GM23248 (cell line): ENCODE measurements at regions not wholly inside any gene's neighbourhood (a gene's known extent, or its start where the extent isn't known, plus 50 kb on each side); places are given as distances from the start of the nearest gene placed in this dataset.

Experiments used
- EZH2 ChIP-seq: fragments of 200-600 bp; sonication (generic); IDR thresholded peaks from 2 replicates; pipeline ENCODE4 v1.6.1; 2018; ENCODE audit warnings: antibody characterized with exemption, mild to moderate bottlenecking; ENCODE audit not compliant: insufficient read depth, poor library complexity, severe bottlenecking
- EZH2phosphoT487 ChIP-seq: fragments of 200-600 bp; sonication (generic); IDR thresholded peaks from 2 replicates; pipeline ENCODE4 v1.6.1; 2018; ENCODE audit warnings: antibody characterized with exemption, moderate library complexity, mild to moderate bottlenecking, low read depth; ENCODE audit not compliant: insufficient read depth

- no peak for TF ChIP-seq EZH2
- no peak for TF ChIP-seq EZH2phosphoT487
Observed at GRCh38 chr19:30269638-30270037, 102.5 kb upstream of the ZNF536 start.
